ENCODE measurements at regions not wholly inside any gene's neighbourhood (a gene's known extent, or its start where the extent isn't known, plus 50 kb on each side); places are given as distances from the start of the nearest gene placed in this dataset.

DNA sequence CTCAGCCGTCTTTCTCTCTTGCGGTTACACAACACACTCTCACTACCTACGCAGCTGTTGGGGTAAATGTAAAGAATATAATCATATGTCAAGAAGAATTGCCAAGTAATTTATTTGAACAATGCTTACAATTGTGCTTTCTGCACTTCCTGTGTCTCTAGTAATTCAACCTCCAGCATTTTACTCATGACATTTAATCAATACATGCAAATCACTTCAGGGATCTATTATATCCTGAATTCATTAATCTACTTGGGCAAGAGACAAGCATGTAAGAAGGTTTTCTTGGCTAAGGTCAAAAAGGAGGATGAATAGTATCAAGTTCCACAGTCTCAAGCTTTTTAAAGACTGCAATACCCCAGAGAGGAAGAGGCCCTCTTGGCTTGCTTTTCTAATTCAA, 562.9 kb upstream of the ADARB2 start:
- DNase-seq: no peak

DNA sequence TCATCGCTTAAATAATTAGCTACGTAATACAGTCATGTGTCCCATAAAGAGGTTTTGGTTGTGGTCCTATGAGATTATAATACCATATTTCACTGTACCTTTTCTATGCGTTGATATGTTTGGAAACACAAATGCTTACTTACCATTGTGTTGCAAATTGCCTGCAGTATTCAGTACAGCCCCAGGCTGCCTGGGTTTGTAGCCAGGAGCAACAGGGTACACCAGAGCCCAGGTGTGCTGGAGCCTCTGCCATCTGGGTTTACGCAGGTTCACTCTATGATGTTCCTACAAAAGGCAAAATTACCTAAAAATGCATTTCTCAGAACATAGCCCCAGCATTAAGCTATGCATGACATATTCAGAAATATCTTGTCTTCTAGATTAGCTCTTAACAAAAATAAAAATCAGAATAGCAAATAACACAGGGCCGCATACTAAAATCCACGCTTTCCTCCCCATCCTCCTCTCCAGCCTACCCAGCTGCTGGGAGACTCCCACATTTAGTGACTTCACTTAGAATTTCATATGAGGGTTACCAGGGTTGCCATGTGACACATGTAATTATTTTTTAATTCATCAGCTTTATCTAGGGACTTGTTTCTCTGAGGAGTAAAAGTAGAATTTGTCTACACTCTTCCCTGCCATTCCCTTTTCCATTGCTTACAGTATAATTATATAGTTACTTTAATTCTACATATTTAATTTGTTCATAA, 559.0 kb upstream of the ADARB2 start:
- DNase-seq: no peak

- DNase-seq: no peak
Observed at GRCh38 chr10:2294739-2295138, 557.4 kb upstream of the ADARB2 start.

GRCh38 chr10:2284071-2284470, 546.7 kb upstream of the ADARB2 start:
- no peak for DNase-seq

GRCh38 chr10:2282202-2282601, 544.9 kb upstream of the ADARB2 start:
- DNase-seq: no peak

GRCh38 chr10:2280713-2281300, 543.5 kb upstream of the ADARB2 start:
- DNase-seq: no peak

DNA sequence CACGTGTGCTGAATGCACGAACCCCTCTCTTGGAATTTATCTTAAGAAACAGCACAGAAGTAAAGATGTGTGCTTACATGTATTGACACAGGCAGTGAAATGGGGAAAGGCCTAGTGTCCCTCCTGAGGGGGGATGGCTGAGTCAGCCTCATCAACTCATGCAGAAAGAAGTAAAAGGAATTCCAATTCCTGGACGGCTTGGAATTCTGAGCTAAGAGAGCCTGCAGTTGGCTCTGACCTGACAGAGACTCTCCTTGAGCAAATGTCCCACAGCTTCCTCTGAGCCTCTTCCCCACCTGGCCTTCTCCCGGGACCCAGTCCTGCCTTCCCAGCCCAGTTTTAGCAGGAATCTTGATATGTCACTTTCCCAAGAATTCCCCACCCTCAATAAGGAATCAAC, 542.4 kb upstream of the ADARB2 start:
- no peak for DNase-seq

- no peak for DNase-seq
Observed at GRCh38 chr10:2278363-2278762, 541.0 kb upstream of the ADARB2 start.

DNA sequence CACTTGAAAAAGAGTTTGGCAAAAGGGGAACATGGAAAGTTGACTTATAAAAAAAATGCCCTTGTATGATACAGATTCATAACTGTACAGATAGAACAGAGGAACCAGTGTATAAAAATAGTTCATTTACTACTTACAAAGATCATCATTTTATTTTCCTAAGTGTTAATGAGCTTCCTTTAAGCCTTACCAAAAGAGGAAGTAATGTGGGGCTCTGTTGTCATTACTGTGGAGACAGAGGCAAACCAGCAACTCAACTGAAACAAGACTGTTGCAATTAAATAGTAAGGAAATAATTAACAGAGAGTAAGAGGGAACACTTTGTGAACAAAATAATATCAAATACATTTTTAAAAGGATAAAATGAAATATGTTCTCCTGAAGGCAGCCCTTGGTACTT, 526.2 kb upstream of the ADARB2 start:
- no peak for DNase-seq

GRCh38 chr10:2262878-2263277, 525.6 kb upstream of the ADARB2 start:
- no peak for DNase-seq

DNA sequence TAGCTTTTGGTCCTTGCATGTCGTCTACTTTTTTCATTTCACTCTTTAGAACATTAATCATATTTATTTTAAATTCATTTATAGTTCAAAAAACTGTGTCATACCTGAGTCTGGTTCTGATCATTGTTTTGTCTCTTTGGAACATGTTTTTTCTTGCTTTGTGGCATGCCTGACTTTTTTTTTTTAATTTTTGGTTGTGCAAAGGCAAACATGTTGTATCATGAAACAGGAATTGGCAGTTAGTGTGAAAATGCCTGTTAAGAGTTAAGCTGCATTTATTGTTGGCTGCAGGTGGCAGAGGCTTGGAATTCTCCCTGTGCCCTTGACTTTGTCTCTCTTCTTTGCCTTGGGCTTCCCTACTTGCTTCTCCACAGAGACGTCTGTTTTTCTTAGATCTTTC, 525.0 kb upstream of the ADARB2 start:
- DNase-seq: no peak

- DNase-seq: no peak
Observed at GRCh38 chr10:2256241-2256640, 518.9 kb upstream of the ADARB2 start.

- DNase-seq: no peak
Observed at GRCh38 chr10:2252096-2252495, 514.8 kb upstream of the ADARB2 start.

DNA sequence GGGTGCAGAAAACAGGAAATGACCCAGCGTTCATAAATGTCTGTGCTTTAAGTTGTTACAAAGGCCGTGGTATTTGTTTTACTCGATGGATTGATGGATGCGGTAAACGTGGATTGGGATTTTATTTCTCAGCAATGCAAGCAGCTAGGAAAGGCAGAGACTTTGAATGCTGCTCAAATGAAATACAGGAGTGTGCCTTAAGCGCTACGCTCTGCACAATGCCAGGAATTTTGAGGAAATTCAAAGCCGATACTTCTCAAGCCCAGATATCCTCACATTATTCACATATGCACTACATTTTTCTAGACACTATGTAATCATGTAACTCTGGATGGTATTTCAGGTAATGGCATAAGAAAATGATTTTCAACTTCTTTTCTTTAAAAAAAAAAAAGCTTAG, 514.3 kb upstream of the ADARB2 start:
- DNase-seq: no peak

- DNase-seq: no peak
Observed at GRCh38 chr10:2246747-2247146, 509.4 kb upstream of the ADARB2 start.

GRCh38 chr10:2245580-2245979, 508.3 kb upstream of the ADARB2 start:
- DNase-seq: no peak

GRCh38 chr10:2244471-2244870, 507.1 kb upstream of the ADARB2 start:
- no peak for DNase-seq

- DNase-seq: no peak
Observed at GRCh38 chr10:2236876-2237275, 499.6 kb upstream of the ADARB2 start.

DNA sequence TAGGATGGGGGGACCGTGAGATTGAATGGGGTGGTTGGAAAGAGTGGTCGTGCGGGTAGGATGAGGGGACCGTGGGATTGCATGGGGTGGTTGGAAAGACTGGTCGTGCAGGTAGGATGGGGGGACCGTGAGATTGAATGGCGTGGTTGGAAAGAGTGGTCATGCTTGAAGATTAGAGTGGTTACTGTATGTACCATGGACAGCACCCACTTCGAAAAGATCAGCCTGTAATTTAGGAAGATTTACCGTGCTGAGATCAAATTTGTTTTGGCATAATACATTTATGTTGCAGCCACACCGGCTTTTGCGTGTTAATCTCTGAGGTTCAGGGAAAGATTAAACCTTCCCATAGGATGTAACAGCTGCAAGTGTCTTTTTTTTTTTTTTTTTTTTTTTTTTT, 495.2 kb upstream of the ADARB2 start:
- no peak for DNase-seq

GRCh38 chr10:2230478-2230877, 493.2 kb upstream of the ADARB2 start:
- DNase-seq: no peak

DNA sequence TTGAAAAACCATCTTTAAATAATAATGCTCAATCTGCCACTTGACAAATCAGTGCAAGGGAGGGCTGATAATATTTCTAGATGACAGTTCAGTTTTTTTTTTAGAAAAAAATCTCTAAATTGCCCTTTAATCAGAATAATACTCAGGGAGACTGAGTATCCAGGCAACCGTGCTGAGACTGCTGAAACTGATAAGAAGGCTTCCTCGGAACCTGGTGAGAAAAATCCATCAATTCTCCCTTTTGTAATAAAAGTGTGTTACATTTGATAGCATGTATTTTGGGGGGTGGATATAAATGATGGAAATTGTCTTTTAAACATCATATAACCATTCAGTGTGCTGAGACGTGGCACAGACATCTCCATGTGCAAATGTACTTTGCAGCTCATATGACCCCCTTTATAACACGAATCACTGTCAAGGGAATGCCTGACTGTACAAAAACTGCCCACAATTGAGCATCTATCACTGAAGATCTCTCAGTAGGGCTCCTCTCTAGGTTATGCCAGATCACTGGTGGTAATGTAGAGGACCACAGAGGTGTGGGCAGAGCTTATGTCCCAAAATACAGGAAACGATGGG, 491.1 kb upstream of the ADARB2 start:
- no peak for DNase-seq

DNA sequence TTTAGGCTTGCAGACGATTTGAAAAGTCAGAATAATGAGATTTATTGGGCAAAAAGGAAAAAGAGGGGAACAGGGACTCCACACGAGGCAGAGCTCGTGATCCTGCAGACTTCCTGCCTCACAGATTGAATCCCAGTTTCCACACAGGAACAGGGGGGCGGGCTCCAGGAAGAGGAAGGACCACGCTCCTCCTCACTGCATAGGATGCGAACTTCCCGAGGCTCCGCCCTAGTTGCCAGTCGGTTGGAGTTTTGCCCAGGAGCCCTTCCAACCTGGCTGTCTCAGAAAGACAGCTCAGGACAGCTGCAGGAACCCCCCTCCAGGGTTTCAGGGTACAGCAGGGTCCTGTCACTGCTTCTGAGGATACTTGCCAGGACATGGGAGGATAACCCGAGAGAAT, 488.3 kb upstream of the ADARB2 start:
- no peak for DNase-seq

DNA sequence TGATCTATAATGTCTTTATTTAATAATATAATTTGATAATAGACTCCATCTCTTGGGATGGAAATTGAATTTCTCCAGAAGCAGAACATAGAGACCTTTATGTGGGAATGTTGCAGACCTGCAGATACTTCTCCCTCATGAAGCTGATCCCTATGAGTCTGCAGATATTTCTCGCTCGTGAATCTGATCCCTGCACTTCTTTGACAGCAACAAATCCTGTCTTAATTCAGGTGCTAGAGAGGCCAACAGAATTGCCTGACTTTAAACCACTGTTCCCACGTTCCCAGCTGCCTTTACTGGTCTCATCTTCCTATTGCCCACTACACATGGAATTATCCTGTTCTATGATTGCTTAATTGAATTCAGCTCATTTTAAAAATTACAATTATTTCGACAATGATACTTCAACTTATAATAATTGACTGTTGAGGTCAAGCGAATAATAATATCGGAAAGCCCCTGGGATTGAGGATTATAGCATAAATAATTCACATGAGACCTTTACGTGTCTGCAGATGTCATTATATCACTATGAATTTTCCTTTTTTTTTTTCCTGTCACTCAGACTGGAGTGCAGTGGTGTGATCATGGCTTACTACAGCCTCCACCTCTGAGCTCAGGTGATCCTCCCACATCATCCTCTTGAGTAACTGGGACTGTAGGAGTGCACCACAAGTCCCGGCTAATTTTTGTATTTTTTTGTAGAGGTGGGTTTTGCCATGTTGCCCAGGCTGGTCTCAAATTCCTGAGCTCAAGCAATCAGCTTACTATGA, 486.4 kb upstream of the ADARB2 start:
- DNase-seq: no peak

GRCh38 chr10:2222631-2223030, 485.3 kb upstream of the ADARB2 start:
- DNase-seq: no peak
